ENCODE measurements at regions not wholly inside any gene's neighbourhood (a gene's known extent, or its start where the extent isn't known, plus 50 kb on each side); places are given as distances from the start of the nearest gene placed in this dataset.

GRCh38 chr15:97748576-97748975 lies 211.9 kb upstream of the ARRDC4 start:
- no peak for TF ChIP-seq ZNF121 (CRISPR knock-in tag; IDR thresholded peaks at IDR 0.05)
- TF ChIP-seq ZBTB21 (CRISPR knock-in tag; IDR thresholded peaks at IDR 0.05; ENCODE audit: borderline replicate concordance), result no peak
- no peak for TF ChIP-seq E2F4 (CRISPR knock-in tag; IDR thresholded peaks at IDR 0.05; ENCODE audit: borderline replicate concordance, low read depth)
- TF ChIP-seq ATF3 (CRISPR knock-in tag; conservative IDR thresholded peaks at IDR 0.05), result no peak
- no peak for TF ChIP-seq CTCF (IDR thresholded peaks at IDR 0.05)
- no peak for TF ChIP-seq CREM (CRISPR knock-in tag; IDR thresholded peaks at IDR 0.05)
- TF ChIP-seq ATF1 (CRISPR knock-in tag; IDR thresholded peaks at IDR 0.05), result no peak
- TF ChIP-seq TEAD1 (CRISPR knock-in tag; IDR thresholded peaks at IDR 0.05), result no peak
- no peak for TF ChIP-seq ZNF423 (CRISPR knock-in tag; IDR thresholded peaks at IDR 0.05)
- no peak for TF ChIP-seq TCF7 (CRISPR knock-in tag; IDR thresholded peaks at IDR 0.05; ENCODE audit: low read depth)

Data from WTC11 (cell line).